ENCODE measurements at regions not wholly inside any gene's neighbourhood (a gene's known extent, or its start where the extent isn't known, plus 50 kb on each side); places are given as distances from the start of the nearest gene placed in this dataset.

DNA sequence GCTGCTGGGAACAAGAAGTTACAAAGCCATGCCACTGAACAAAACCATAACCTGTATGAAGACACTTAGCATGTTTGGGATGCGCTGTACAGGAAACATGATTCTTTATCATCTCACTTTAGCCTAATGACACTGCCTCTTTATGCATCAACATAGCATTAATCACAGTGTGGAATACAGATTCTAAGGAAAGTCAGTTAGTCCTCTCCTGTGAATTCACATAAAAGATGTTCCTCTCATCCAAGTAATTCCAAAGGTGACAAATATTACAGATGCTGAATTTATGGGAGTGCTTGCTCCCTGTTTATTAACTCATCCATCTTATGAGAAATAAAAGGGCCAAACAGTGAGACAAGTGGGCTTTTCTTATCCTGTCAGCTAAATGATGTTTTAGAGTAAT, 1677.7 kb downstream of the EFNA5 start:
- no peak overlapping the region for H3K4me3 ChIP-seq (replicated peaks; ENCODE audit: low read depth, low read length)
- TF ChIP-seq, protein P1, sequence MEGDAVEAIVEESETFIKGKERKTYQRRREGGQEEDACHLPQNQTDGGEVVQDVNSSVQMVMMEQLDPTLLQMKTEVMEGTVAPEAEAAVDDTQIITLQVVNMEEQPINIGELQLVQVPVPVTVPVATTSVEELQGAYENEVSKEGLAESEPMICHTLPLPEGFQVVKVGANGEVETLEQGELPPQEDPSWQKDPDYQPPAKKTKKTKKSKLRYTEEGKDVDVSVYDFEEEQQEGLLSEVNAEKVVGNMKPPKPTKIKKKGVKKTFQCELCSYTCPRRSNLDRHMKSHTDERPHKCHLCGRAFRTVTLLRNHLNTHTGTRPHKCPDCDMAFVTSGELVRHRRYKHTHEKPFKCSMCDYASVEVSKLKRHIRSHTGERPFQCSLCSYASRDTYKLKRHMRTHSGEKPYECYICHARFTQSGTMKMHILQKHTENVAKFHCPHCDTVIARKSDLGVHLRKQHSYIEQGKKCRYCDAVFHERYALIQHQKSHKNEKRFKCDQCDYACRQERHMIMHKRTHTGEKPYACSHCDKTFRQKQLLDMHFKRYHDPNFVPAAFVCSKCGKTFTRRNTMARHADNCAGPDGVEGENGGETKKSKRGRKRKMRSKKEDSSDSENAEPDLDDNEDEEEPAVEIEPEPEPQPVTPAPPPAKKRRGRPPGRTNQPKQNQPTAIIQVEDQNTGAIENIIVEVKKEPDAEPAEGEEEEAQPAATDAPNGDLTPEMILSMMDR (IDR thresholded peaks at IDR 0.05; ENCODE audit: low read depth, low read length, missing control alignments) = no peak
- DNase-seq (ENCODE audit: extremely low read depth, low read depth) = no peak

DNA sequence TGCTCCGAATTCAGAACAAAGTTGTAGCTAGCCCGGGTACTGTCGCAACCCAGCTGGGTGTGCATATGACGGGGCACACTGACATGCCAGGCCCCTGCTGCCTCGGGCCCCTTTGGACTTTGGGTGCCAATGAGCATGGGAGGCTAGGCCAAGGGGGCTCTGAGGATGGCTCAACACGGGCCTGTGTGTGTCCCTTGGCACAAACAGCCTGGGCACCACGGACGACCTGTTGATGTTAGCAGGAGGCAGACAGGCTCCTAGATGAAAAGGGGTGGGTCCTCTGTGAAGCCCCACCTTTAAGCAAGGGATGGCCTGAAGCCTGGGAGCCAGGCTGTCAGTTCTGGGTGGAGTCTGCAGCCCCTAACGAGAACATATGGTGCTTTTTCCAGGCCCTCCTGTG, 1688.2 kb downstream of the EFNA5 start:
- no peak overlapping the region for H3K4me3 ChIP-seq (replicated peaks; ENCODE audit: low read depth, low read length)
- TF ChIP-seq, protein P1 (IDR thresholded peaks at IDR 0.05; ENCODE audit: low read depth, low read length, missing control alignments) = no peak
- no peak for DNase-seq (ENCODE audit: extremely low read depth, low read depth)

DNA sequence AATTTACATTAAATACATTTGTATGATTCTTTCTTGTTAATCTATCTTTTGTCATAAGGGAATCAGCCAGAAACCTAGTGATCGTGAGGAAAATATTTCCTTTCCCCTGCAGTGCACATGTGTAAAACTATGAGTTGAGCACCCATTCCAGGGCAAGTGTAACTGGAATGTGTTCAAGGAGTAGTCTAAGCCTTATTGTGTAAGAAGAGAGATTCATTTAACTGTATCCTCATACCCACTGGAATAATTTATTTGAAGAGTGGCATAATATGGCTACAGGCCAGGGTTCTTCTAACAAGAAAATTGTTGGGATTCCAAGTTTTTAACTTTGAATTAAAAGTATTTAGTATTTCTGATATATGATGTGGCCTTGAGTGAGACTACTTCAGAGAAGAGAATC, 1692.7 kb downstream of the EFNA5 start:
- TF ChIP-seq, protein P1 (IDR thresholded peaks at IDR 0.05; ENCODE audit: low read depth, low read length, missing control alignments) = no peak
- no peak overlapping the region for H3K4me3 ChIP-seq (replicated peaks; ENCODE audit: low read depth, low read length)
- no peak for DNase-seq (ENCODE audit: extremely low read depth, low read depth)

DNA sequence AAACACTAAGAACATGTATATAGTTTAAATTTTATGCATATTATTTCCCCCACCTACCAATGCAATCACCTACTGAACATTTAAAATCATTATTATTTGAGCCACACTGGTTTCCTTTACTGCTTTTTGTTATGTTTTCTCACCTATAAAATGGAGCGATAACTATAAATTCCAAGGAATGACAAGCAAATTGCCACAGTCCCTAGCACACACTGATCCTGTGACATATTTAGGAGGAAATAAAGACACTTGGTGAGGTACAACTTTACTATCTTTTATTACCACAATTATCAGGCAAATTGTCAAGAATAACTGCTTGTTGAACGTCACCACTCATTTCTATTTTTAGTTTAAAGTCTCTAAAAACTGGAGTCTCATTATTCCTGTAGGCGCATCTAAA, 1693.6 kb downstream of the EFNA5 start:
- H3K4me3 ChIP-seq (replicated peaks; ENCODE audit: low read depth, low read length) = no peak overlapping the region
- TF ChIP-seq, protein P1 (IDR thresholded peaks at IDR 0.05; ENCODE audit: low read depth, low read length, missing control alignments) = no peak
- DNase-seq (ENCODE audit: extremely low read depth, low read depth) = no peak

DNA sequence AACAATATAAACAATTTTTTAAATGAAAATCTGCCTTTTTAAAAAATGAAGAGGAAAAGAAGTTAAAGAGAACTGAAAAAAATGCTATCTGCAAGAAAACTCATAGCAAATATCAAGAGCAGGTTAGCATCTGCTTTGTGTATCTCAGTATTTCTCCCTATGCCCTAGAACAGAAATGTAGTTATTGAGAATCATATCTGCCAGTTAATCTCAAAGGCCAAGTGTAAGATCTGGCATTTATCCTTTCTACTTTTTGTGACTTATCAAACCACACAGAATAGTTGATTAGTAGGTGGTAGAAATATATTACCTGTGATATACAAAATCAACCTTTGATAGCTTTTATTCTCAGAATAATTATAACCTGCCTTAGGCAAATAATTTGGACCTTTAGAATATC, 1699.8 kb downstream of the EFNA5 start:
- no peak for DNase-seq (ENCODE audit: extremely low read depth, low read depth)
- H3K4me3 ChIP-seq (replicated peaks; ENCODE audit: low read depth, low read length) = no peak overlapping the region
- TF ChIP-seq, protein P1 (IDR thresholded peaks at IDR 0.05; ENCODE audit: low read depth, low read length, missing control alignments) = no peak

DNA sequence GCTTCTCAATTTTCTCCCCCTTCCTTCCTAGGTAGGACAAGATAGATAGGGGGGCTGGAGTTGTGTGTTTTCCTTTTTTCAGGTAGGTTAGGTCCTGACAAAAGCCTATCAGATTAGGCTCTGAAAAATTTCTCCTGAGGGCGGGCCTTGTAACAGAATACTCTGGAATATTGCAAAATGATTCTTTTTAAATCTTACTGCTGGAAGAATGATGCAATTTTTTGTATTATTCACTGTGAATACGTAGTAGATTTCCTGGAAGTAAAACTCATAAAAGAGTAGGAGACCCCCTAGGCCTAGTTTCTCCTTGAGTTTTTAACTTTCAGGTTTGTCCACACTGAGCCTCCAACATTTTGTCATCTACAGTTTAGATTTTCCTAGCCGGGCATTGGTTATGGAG, 1701.8 kb downstream of the EFNA5 start:
- no peak for DNase-seq (ENCODE audit: extremely low read depth, low read depth)
- TF ChIP-seq, protein P1 (IDR thresholded peaks at IDR 0.05; ENCODE audit: low read depth, low read length, missing control alignments) = no peak
- no peak overlapping the region for H3K4me3 ChIP-seq (replicated peaks; ENCODE audit: low read depth, low read length)

DNA sequence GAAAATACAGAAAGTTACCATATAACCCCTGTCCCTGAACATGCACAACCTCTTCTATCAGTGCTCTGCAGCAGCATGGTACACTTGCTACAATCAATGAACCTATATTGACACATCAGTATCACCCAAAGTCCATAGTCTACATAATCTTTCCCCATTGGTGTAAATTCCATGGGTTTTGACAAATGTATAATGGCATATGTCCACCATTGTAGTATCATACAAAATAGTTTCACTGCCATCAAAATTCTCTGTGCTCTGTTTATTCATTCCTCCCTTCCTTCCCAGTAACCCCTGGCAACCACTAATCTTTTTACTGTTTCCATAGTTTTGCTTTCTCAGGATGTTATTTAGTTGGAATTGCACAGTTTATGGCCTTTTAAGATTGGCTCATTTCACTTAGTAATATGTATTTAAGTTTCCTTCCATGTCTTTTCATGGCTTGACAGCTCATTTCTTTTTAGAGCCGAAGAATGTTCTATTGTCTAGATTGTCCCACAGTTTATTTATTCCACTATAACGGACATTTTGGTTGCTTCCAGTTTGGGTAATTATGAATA, 1707.0 kb downstream of the EFNA5 start:
- no peak overlapping the region for H3K4me3 ChIP-seq (replicated peaks; ENCODE audit: low read depth, low read length)
- TF ChIP-seq, protein P1 (IDR thresholded peaks at IDR 0.05; ENCODE audit: low read depth, low read length, missing control alignments) = no peak
- no peak for DNase-seq (ENCODE audit: extremely low read depth, low read depth)

All from HFF-Myc (cell line).